Mesothelial cell of epicardium (in vitro differentiated cells): ENCODE measurements at regions not wholly inside any gene's neighbourhood (a gene's known extent, or its start where the extent isn't known, plus 50 kb on each side); places are given as distances from the start of the nearest gene placed in this dataset.
"Not testable (repeated sequence)": the region's sequence is repeated elsewhere in the genome, so short reads cannot be mapped to it uniquely, and the experiment has no call there.

Source experiments
- DNase-seq, 2 experiments: peaks; one replicate each; pipeline ENCODE4 v3.0.0; 2021; ENCODE audit warnings: low spot score in 2 of 2; ENCODE audit not compliant: unreplicated experiment in 2 of 2
- H3K27ac Mint-ChIP-seq: 2 replicates; pipeline ENCODE4 v1.8.0; 2021; ENCODE audit warnings: mixed read lengths
- H3K27me3 Mint-ChIP-seq: 2 replicates; pipeline ENCODE4 v1.8.0; 2021; ENCODE audit warnings: low read depth, mixed read lengths
- H3K36me3 Mint-ChIP-seq: 2 replicates; pipeline ENCODE4 v1.8.0; 2021; ENCODE audit warnings: mixed read lengths
- H3K4me1 Mint-ChIP-seq: 2 replicates; pipeline ENCODE4 v1.8.0; 2021; ENCODE audit warnings: mixed read lengths
- H3K4me3 Mint-ChIP-seq: 2 replicates; pipeline ENCODE4 v1.8.0; 2021; ENCODE audit warnings: mild to moderate bottlenecking, moderate library complexity, mixed read lengths
- H3K9me3 Mint-ChIP-seq: 2 replicates; pipeline ENCODE4 v1.8.0; 2021; ENCODE audit warnings: mixed read lengths
- CTCF ChIP-seq: fragments of 200-600 bp; sonication (generic); IDR thresholded peaks from one replicate; pipeline ENCODE4 v1.5.0; 2021; ENCODE audit warnings: antibody characterized with exemption; ENCODE audit not compliant: unreplicated experiment

GRCh38 chr13:61214551-61214950 lies 201.1 kb downstream of the PCDH20 start:
- H3K27ac Mint-ChIP-seq = no peak overlapping the region
- TF ChIP-seq CTCF = no peak
- no peak for DNase-seq
- no peaks in the 10 kb centered on the region for H3K4me1 Mint-ChIP-seq
- peaks cover 23% of the 10 kb centered on the region for H3K27me3 Mint-ChIP-seq
- H3K9me3 Mint-ChIP-seq = no peaks in the 10 kb centered on the region
- no peaks in the 10 kb centered on the region for H3K36me3 Mint-ChIP-seq
- no peak overlapping the region for H3K4me3 Mint-ChIP-seq

GRCh38 chr13:61205898-61206297 lies 209.8 kb downstream of the PCDH20 start:
- not testable (repeated sequence) for H3K4me3 Mint-ChIP-seq, H3K4me1 Mint-ChIP-seq, H3K36me3 Mint-ChIP-seq, DNase-seq, H3K9me3 Mint-ChIP-seq, H3K27ac Mint-ChIP-seq
- H3K27me3 Mint-ChIP-seq = peaks cover 16% of the 10 kb centered on the region

GRCh38 chr13:61204025-61204424 lies 211.6 kb downstream of the PCDH20 start:
- no peaks in the 10 kb centered on the region for H3K36me3 Mint-ChIP-seq
- no peak for DNase-seq
- no peak for TF ChIP-seq CTCF
- H3K4me1 Mint-ChIP-seq = no peaks in the 10 kb centered on the region
- peaks cover 16% of the 10 kb centered on the region for H3K27me3 Mint-ChIP-seq
- H3K4me3 Mint-ChIP-seq = no peak overlapping the region
- H3K27ac Mint-ChIP-seq = no peak overlapping the region
- no peaks in the 10 kb centered on the region for H3K9me3 Mint-ChIP-seq

GRCh38 chr13:61202042-61202441 lies 213.6 kb downstream of the PCDH20 start:
- DNase-seq = no peak
- Mint-ChIP-seq H3K9me3 (no peaks in the 10 kb centered on the region), H3K36me3 (no peaks in the 10 kb centered on the region), H3K4me1 (no peaks in the 10 kb centered on the region), H3K4me3 (no peak overlapping the region), H3K27ac (no peak overlapping the region), H3K27me3 (peaks cover 16% of the 10 kb centered on the region)
- TF ChIP-seq CTCF = no peak

GRCh38 chr13:61192826-61193225 lies 222.8 kb downstream of the PCDH20 start:
- Mint-ChIP-seq H3K9me3 (no peaks in the 10 kb centered on the region), H3K27ac (no peak overlapping the region), H3K36me3 (no peaks in the 10 kb centered on the region), H3K27me3 (no peaks in the 10 kb centered on the region), H3K4me1 (peaks cover 12% of the 10 kb centered on the region), H3K4me3 (no peak overlapping the region)
- DNase-seq = no peak
- no peak for TF ChIP-seq CTCF

- Mint-ChIP-seq H3K4me3 (no peak overlapping the region), H3K36me3 (no peaks in the 10 kb centered on the region), H3K9me3 (peaks cover 5% of the 10 kb centered on the region), H3K27ac (no peak overlapping the region), H3K27me3 (peaks cover 2% of the 10 kb centered on the region), H3K4me1 (peaks cover 16% of the 10 kb centered on the region)
- no peak for TF ChIP-seq CTCF
- no peak for DNase-seq
Observed at GRCh38 chr13:61188057-61188456, 227.6 kb downstream of the PCDH20 start.
